Astrocyte of the spinal cord (primary cell): ENCODE measurements at regions not wholly inside any gene's neighbourhood (a gene's known extent, or its start where the extent isn't known, plus 50 kb on each side); places are given as distances from the start of the nearest gene placed in this dataset.

Source experiments
- DNase-seq: peaks from one replicate; pipeline ENCODE4 v3.0.0; 2011; ENCODE audit warnings: low read depth, low spot score
- H3K4me3 ChIP-seq: 2 replicates; pipeline ENCODE4 v1.5.1; 2011; ENCODE audit warnings: low read depth, mild to moderate bottlenecking, low read length, moderate library complexity
- in situ Hi-C: cut with HindIII; loops from 2 replicates; pipeline ENCODE4 v1.10.0; 2017; ENCODE audit warnings: low sequenced_read_pairs
- TF ChIP-seq, protein P1 (sequence below): IDR thresholded peaks from 2 replicates; pipeline ENCODE4 v1.5.1; 2012; ENCODE audit warnings: low read depth, mild to moderate bottlenecking, low read length, inconsistent platforms

DNA sequence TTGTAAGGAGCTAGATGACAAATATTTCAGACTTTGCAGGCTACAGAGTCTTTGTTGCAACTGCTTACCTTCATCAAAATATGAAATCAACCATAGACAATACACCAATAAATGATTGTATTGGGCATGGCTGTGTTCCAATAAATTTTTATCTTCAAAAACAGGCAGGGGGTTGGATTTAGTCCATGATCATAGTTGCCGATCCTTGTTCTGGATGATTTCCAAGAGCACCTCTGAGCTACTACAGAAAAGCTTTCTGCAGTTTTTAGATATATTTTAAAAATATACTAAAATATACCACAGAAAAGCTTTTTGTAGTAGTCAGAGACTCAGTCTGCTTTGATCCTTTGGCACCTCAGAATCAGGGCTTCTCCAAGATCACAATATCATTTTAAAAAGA is 145.0 kb downstream of the HTR1B start:
- H3K4me3 ChIP-seq, result no peak overlapping the region
- no peak for DNase-seq
- in situ Hi-C loops, result no loop called here
- TF ChIP-seq, protein P1, sequence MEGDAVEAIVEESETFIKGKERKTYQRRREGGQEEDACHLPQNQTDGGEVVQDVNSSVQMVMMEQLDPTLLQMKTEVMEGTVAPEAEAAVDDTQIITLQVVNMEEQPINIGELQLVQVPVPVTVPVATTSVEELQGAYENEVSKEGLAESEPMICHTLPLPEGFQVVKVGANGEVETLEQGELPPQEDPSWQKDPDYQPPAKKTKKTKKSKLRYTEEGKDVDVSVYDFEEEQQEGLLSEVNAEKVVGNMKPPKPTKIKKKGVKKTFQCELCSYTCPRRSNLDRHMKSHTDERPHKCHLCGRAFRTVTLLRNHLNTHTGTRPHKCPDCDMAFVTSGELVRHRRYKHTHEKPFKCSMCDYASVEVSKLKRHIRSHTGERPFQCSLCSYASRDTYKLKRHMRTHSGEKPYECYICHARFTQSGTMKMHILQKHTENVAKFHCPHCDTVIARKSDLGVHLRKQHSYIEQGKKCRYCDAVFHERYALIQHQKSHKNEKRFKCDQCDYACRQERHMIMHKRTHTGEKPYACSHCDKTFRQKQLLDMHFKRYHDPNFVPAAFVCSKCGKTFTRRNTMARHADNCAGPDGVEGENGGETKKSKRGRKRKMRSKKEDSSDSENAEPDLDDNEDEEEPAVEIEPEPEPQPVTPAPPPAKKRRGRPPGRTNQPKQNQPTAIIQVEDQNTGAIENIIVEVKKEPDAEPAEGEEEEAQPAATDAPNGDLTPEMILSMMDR, result no peak

DNA sequence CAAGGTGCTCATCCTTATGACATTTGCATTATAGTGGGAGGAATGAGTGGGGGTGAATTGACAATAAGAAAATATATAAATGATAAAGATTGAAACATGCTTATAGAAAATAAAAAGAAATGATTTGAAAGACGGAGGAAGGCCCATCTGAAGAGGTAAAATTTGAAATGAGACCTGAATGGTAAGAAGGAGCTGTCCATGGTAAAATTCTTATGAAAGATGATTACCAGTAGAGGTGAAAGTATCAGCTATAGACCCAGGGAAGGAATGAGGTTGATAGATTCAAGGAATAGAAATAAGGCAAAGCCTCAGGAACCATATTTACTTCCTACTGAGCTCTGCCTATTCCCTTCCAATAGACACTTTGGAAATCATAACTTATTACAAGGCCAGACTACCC is 149.7 kb downstream of the HTR1B start:
- in situ Hi-C loops, result no loop called here
- H3K4me3 ChIP-seq, result no peak overlapping the region
- no peak for DNase-seq
- TF ChIP-seq, protein P1, result no peak

DNA sequence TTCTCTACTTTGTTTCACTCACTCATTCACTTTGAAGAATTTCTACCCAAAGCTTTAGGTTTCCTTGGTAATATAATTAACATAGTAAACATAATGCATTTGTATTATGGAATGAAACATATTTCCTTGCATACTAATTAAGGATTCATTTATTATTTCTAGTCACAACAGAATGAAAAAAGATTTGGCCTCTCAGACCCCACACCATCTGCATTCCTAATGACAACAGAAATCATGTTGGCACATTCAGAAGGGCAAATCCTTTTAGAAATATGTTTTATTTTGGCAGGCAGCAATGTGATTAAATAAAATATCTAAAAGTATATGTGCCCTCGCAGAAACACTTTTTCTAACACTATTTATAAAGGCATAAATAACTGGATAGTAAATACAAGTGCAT is 163.4 kb downstream of the HTR1B start:
- H3K4me3 ChIP-seq, result no peak overlapping the region
- TF ChIP-seq, protein P1, result no peak
- no peak for DNase-seq
- in situ Hi-C loops, result no loop called here

DNA sequence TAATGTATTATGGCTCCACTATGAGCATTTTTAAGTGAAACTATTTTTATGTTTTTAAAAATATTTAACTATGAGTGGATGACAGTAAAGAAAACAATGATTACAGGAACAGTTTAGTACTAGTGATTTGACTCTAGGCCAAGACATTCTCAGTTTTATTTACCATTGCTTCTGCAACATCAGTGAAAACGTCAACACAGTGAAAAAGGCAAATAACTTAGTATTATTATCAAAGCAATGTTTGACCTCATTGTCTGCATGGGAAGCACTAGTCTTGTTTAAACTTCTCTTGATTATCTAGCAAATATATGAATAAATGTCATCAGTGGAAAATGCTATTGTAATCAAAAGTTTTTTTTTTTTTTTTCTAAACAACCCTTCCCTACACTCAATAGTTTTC is 165.0 kb downstream of the HTR1B start:
- TF ChIP-seq, protein P1, result no peak
- no peak for DNase-seq
- in situ Hi-C loops, result no loop called here
- no peak overlapping the region for H3K4me3 ChIP-seq

DNA sequence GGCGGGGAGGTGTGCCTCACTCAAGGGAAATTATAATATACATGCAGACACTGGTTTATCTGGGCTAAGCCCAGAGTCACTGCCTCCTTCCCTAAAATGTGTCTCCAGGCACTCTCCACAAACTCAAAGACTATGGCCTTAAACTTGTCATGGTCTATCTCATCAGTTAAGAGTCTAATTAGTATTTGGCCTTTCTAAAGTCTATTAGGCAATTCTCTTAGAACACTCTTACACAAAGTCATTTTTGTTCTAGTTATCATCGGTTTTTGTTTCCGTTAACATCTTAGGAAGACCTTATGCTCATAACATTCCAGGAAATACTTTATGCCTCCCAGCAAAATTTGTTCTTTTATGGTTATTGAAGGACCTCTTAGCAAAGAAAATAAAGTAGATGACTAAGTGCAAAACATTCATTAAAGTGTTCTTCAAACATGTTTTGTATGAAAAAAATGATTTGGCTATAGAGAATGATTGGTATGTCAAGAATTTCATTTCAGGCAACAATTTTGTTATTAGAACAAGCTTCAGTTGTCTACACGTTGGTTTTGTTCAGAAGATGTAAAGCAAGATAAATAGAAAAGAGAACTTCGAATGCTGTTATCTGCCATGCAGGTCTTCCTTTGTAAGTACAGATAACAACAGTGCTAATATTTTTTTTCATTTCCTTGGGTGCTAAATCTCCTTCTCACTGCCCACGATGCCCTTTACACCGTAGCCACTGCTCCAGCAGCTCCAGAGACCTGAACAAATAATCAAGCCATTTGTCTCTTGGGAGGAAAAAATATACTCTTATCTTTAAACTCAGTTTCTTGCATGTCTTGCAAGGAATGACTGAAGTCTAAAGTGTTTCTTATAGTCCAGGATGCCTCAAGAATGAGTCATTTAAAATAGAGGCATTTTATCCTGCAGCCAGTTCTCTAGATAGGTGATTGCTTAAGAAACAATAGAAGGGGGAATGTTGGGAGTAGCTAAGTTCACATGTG is 170.4 kb downstream of the HTR1B start:
- TF ChIP-seq, protein P1, result no peak
- peak; percentile 81 for DNase-seq
- in situ Hi-C loops, result no loop called here
- H3K4me3 ChIP-seq, result no peak overlapping the region

DNA sequence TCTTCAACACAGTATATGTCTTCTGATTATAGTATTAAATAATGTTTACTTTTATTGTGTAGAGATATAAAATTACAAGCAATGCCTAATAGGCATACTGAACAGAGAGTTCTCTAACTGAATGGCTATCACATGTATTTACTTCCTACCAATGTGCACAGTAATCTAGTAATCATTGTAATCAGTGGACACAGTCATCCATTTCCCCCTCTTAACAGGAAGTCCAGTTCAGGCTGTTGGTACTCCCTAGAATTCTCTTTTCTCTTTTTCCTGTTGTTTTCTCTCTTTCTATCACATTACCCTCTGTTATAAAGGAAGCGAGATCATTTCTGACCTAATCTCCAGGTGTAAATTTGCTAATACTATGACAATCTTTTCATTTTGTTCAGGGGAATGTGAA is 172.5 kb downstream of the HTR1B start:
- TF ChIP-seq, protein P1, result no peak
- no peak for DNase-seq
- in situ Hi-C loops, result no loop called here
- H3K4me3 ChIP-seq, result no peak overlapping the region
